SJCRH30 (cell line): ENCODE measurements at regions not wholly inside any gene's neighbourhood (a gene's known extent, or its start where the extent isn't known, plus 50 kb on each side); places are given as distances from the start of the nearest gene placed in this dataset.

Source experiments
- DNase-seq, 2 experiments: peaks; one replicate each; pipeline ENCODE4 v3.0.0-alpha.2; 2015 to 2020
- H3K27ac ChIP-seq: fragments of 250-450 bp; sonication (Bioruptor Pico); 2 replicates; pipeline ENCODE4 v1.5.1; 2020; ENCODE audit warnings: mild to moderate bottlenecking, moderate library complexity
- H3K27me3 ChIP-seq: fragments of 250-450 bp; sonication (Bioruptor Pico); 2 replicates; pipeline ENCODE4 v1.5.1; 2020; ENCODE audit warnings: mild to moderate bottlenecking, moderate library complexity
- H3K36me3 ChIP-seq: fragments of 250-450 bp; sonication (Bioruptor Pico); 2 replicates; pipeline ENCODE4 v1.5.1; 2020; ENCODE audit warnings: mild to moderate bottlenecking, moderate library complexity
- H3K4me1 ChIP-seq: fragments of 250-450 bp; sonication (Bioruptor Pico); 2 replicates; pipeline ENCODE4 v1.5.1; 2020; ENCODE audit warnings: mild to moderate bottlenecking, moderate library complexity
- H3K4me3 ChIP-seq: fragments of 250-450 bp; sonication (Bioruptor Pico); 2 replicates; pipeline ENCODE4 v1.5.1; 2020; ENCODE audit warnings: mild to moderate bottlenecking, moderate library complexity
- H3K9me3 ChIP-seq: fragments of 250-450 bp; sonication (Bioruptor Pico); replicated peaks from 2 replicates; pipeline ENCODE4 v1.5.1; 2020; ENCODE audit warnings: mild to moderate bottlenecking, moderate library complexity

- no peak overlapping the region for H3K27ac ChIP-seq
- DNase-seq: no peak
- no peaks in the 10 kb centered on the region for H3K27me3 ChIP-seq
- H3K4me1 ChIP-seq: no peaks in the 10 kb centered on the region
- no peaks in the 10 kb centered on the region for H3K9me3 ChIP-seq
- H3K4me3 ChIP-seq: no peak overlapping the region
- no peaks in the 10 kb centered on the region for H3K36me3 ChIP-seq
Observed at GRCh38 chr1:101713760-101714159, 283.0 kb downstream of the OLFM3 start.

- H3K27me3 ChIP-seq: no peaks in the 10 kb centered on the region; the same call in 1 of the 2 replicates
- H3K27ac ChIP-seq: no peak overlapping the region
- no peaks in the 10 kb centered on the region for H3K9me3 ChIP-seq
- H3K4me1 ChIP-seq: no peaks in the 10 kb centered on the region
- no peak overlapping the region for H3K4me3 ChIP-seq
- no peak for DNase-seq
- no peaks in the 10 kb centered on the region for H3K36me3 ChIP-seq
Observed at GRCh38 chr1:101723415-101723814, 273.3 kb downstream of the OLFM3 start.

GRCh38 chr1:101728029-101728428, 268.7 kb downstream of the OLFM3 start:
- Histone ChIP-seq H3K27me3 (no peaks in the 10 kb centered on the region; the same call in 1 of the 2 replicates), H3K9me3 (no peaks in the 10 kb centered on the region), H3K4me3 (no peak overlapping the region), H3K4me1 (no peaks in the 10 kb centered on the region), H3K36me3 (no peaks in the 10 kb centered on the region), H3K27ac (no peak overlapping the region)
- no peak for DNase-seq

- Histone ChIP-seq H3K4me1 (no peaks in the 10 kb centered on the region), H3K4me3 (no peak overlapping the region), H3K27me3 (no peaks in the 10 kb centered on the region; the same call in 1 of the 2 replicates), H3K9me3 (no peaks in the 10 kb centered on the region), H3K27ac (no peak overlapping the region), H3K36me3 (no peaks in the 10 kb centered on the region)
- no peak for DNase-seq
Observed at GRCh38 chr1:101730559-101730958, 266.2 kb downstream of the OLFM3 start.

GRCh38 chr1:101732261-101732660, 264.5 kb downstream of the OLFM3 start:
- Histone ChIP-seq H3K4me1 (no peaks in the 10 kb centered on the region), H3K4me3 (no peak overlapping the region), H3K36me3 (no peaks in the 10 kb centered on the region), H3K27ac (no peak overlapping the region), H3K9me3 (no peaks in the 10 kb centered on the region), H3K27me3 (no peaks in the 10 kb centered on the region; the same call in 1 of the 2 replicates)
- no peak for DNase-seq

- no peaks in the 10 kb centered on the region for H3K36me3 ChIP-seq
- H3K9me3 ChIP-seq: no peaks in the 10 kb centered on the region
- no peak overlapping the region for H3K4me3 ChIP-seq
- DNase-seq: no peak
- no peaks in the 10 kb centered on the region for H3K27me3 ChIP-seq
- H3K4me1 ChIP-seq: no peaks in the 10 kb centered on the region
- H3K27ac ChIP-seq: no peak overlapping the region
Observed at GRCh38 chr1:101733340-101733739, 263.4 kb downstream of the OLFM3 start.

- Histone ChIP-seq H3K4me3 (no peak overlapping the region), H3K4me1 (no peaks in the 10 kb centered on the region), H3K36me3 (no peaks in the 10 kb centered on the region), H3K9me3 (no peaks in the 10 kb centered on the region), H3K27ac (no peak overlapping the region), H3K27me3 (peaks cover 6% of the 10 kb centered on the region; the same call in 1 of the 2 replicates)
- DNase-seq: no peak
Observed at GRCh38 chr1:101738475-101738874, 258.3 kb downstream of the OLFM3 start.

- H3K9me3 ChIP-seq: no peaks in the 10 kb centered on the region
- no peak for DNase-seq
- peaks cover 6% of the 10 kb centered on the region; the same call in 1 of the 2 replicates for H3K27me3 ChIP-seq
- no peaks in the 10 kb centered on the region for H3K4me1 ChIP-seq
- H3K4me3 ChIP-seq: no peak overlapping the region
- H3K27ac ChIP-seq: no peak overlapping the region
- no peaks in the 10 kb centered on the region for H3K36me3 ChIP-seq
Observed at GRCh38 chr1:101739146-101739545, 257.6 kb downstream of the OLFM3 start.

- Histone ChIP-seq H3K9me3 (no peaks in the 10 kb centered on the region), H3K27ac (no peak overlapping the region), H3K4me3 (no peak overlapping the region), H3K36me3 (no peaks in the 10 kb centered on the region), H3K27me3 (peaks cover 6% of the 10 kb centered on the region; the same call in 1 of the 2 replicates), H3K4me1 (no peaks in the 10 kb centered on the region)
- no peak for DNase-seq
Observed at GRCh38 chr1:101739826-101740330, 256.8 kb downstream of the OLFM3 start.

- no peak for DNase-seq
- H3K4me3 ChIP-seq: no peak overlapping the region
- peaks cover 6% of the 10 kb centered on the region; the same call in 1 of the 2 replicates for H3K27me3 ChIP-seq
- no peaks in the 10 kb centered on the region for H3K36me3 ChIP-seq
- H3K9me3 ChIP-seq: no peaks in the 10 kb centered on the region
- no peak overlapping the region for H3K27ac ChIP-seq
- no peaks in the 10 kb centered on the region for H3K4me1 ChIP-seq
Observed at GRCh38 chr1:101741910-101742309, 254.8 kb downstream of the OLFM3 start.

GRCh38 chr1:101742509-101742908, 254.2 kb downstream of the OLFM3 start:
- no peaks in the 10 kb centered on the region for H3K4me1 ChIP-seq

GRCh38 chr1:101745551-101746270, 251.0 kb downstream of the OLFM3 start:
- Histone ChIP-seq H3K27ac (no peak overlapping the region), H3K4me3 (no peak overlapping the region), H3K9me3 (no peaks in the 10 kb centered on the region), H3K36me3 (no peaks in the 10 kb centered on the region), H3K4me1 (no peaks in the 10 kb centered on the region), H3K27me3 (no peaks in the 10 kb centered on the region; the same call in 1 of the 2 replicates)
- no peak for DNase-seq

More at GRCh38 chr1:101742509-101742908, 254.2 kb downstream of the OLFM3 start:
- H3K27me3 ChIP-seq: peaks cover 6% of the 10 kb centered on the region; the same call in 1 of the 2 replicates
- no peak for DNase-seq
- H3K4me3 ChIP-seq: no peak overlapping the region
- no peak overlapping the region for H3K27ac ChIP-seq
- H3K36me3 ChIP-seq: no peaks in the 10 kb centered on the region
- no peaks in the 10 kb centered on the region for H3K9me3 ChIP-seq

GRCh38 chr1:101748077-101748476, 248.6 kb downstream of the OLFM3 start:
- no peaks in the 10 kb centered on the region for H3K27me3 ChIP-seq
- no peak for DNase-seq
- no peaks in the 10 kb centered on the region for H3K36me3 ChIP-seq
- H3K9me3 ChIP-seq: no peaks in the 10 kb centered on the region
- no peak overlapping the region for H3K27ac ChIP-seq
- no peaks in the 10 kb centered on the region for H3K4me1 ChIP-seq
- H3K4me3 ChIP-seq: no peak overlapping the region
